Karpas-422 (cell line): ENCODE measurements at regions not wholly inside any gene's neighbourhood (a gene's known extent, or its start where the extent isn't known, plus 50 kb on each side); places are given as distances from the start of the nearest gene placed in this dataset.

ENCODE experiments used
- DNase-seq: peaks from one replicate; pipeline ENCODE4 v3.0.0-alpha.2; 2015
- H2AFZ ChIP-seq: fragments of 200-600 bp; sonication (generic); 2 replicates; pipeline ENCODE4 v1.6.1; 2014; ENCODE audit warnings: antibody characterized with exemption, low read length, mixed read lengths
- H3K27ac ChIP-seq: fragments of 200-600 bp; sonication (generic); 2 replicates; pipeline ENCODE4 v1.5.1; 2014; ENCODE audit warnings: mild to moderate bottlenecking, low read length, moderate library complexity
- H3K27me3 ChIP-seq: fragments of 200-600 bp; sonication (generic); 2 replicates; pipeline ENCODE4 v1.6.1; 2014; ENCODE audit warnings: low read length, mixed read lengths
- H3K36me3 ChIP-seq: fragments of 200-600 bp; sonication (generic); 2 replicates; pipeline ENCODE4 v1.6.1; 2014; ENCODE audit warnings: low read length, mixed read lengths; ENCODE audit not compliant: insufficient read depth
- H3K4me1 ChIP-seq: fragments of 200-600 bp; sonication (generic); 2 replicates; pipeline ENCODE4 v1.6.1; 2014; ENCODE audit warnings: mild to moderate bottlenecking, low read length, mixed read lengths
- H3K4me2 ChIP-seq: fragments of 200-600 bp; sonication (generic); 2 replicates; pipeline ENCODE4 v1.6.1; 2014; ENCODE audit warnings: low read length, low read depth, mild to moderate bottlenecking; ENCODE audit not compliant: poor library complexity, severe bottlenecking
- H3K4me3 ChIP-seq: fragments of 200-600 bp; sonication (generic); 2 replicates; pipeline ENCODE4 v1.5.1; 2014; ENCODE audit warnings: mild to moderate bottlenecking, antibody characterized with exemption, low read length, mixed read lengths
- H3K79me2 ChIP-seq: fragments of 200-600 bp; sonication (generic); 2 replicates; pipeline ENCODE4 v1.6.1; 2014; ENCODE audit warnings: mild to moderate bottlenecking, low read length, mixed read lengths
- H3K9ac ChIP-seq: fragments of 200-600 bp; sonication (generic); 2 replicates; pipeline ENCODE4 v1.6.0; 2014; ENCODE audit warnings: low read length
- H3K9me2 ChIP-seq: fragments of 200-600 bp; sonication (generic), shearing (Covaris generic); replicated peaks from 2 replicates; pipeline ENCODE4 v1.6.0; 2014; ENCODE audit warnings: mild to moderate bottlenecking, low read length, moderate library complexity; ENCODE audit not compliant: insufficient read depth
- H3K9me3 ChIP-seq: fragments of 300-700, 200-600 bp; sonication (generic); 2 replicates; pipeline ENCODE4 v1.6.1; 2014; ENCODE audit warnings: low read length, mixed read lengths
- H4K20me1 ChIP-seq: fragments of 200-600 bp; sonication (generic); 2 replicates; pipeline ENCODE4 v1.6.1; 2014; ENCODE audit warnings: mild to moderate bottlenecking, antibody characterized with exemption, low read length, low read depth; ENCODE audit not compliant: insufficient read depth

- H3K4me3 ChIP-seq: no peak overlapping the region
- H4K20me1 ChIP-seq: no peaks in the 10 kb centered on the region
- H3K36me3 ChIP-seq: no peaks in the 10 kb centered on the region
- no peak overlapping the region for H3K4me2 ChIP-seq
- no peaks in the 10 kb centered on the region for H3K4me1 ChIP-seq
- DNase-seq: no peak
- H3K79me2 ChIP-seq: no peaks in the 10 kb centered on the region
- no peaks in the 10 kb centered on the region for H3K9me2 ChIP-seq
- H3K9me3 ChIP-seq: peaks cover 14% of the 10 kb centered on the region
- no peak overlapping the region for H3K9ac ChIP-seq
- no peaks in the 10 kb centered on the region for H3K27me3 ChIP-seq
- H3K27ac ChIP-seq: no peak overlapping the region
- no peak overlapping the region for H2AFZ ChIP-seq
Measured at GRCh38 chr7:79555571-79555970, 102.1 kb upstream of the MAGI2 start.

GRCh38 chr7:79553811-79554555 is 100.5 kb upstream of the MAGI2 start:
- Histone ChIP-seq H3K79me2 (no peaks in the 10 kb centered on the region), H2AFZ (no peak overlapping the region), H4K20me1 (no peaks in the 10 kb centered on the region), H3K9me2 (no peaks in the 10 kb centered on the region), H3K4me2 (no peak overlapping the region), H3K9ac (no peak overlapping the region), H3K4me3 (no peak overlapping the region), H3K36me3 (no peaks in the 10 kb centered on the region), H3K4me1 (no peaks in the 10 kb centered on the region), H3K27ac (no peak overlapping the region), H3K9me3 (peaks cover 18% of the 10 kb centered on the region), H3K27me3 (no peaks in the 10 kb centered on the region)
- no peak for DNase-seq

GRCh38 chr7:79552463-79552862 is 99.0 kb upstream of the MAGI2 start:
- no peaks in the 10 kb centered on the region for H3K27me3 ChIP-seq
- H3K36me3 ChIP-seq: no peaks in the 10 kb centered on the region
- no peak for DNase-seq
- H3K4me2 ChIP-seq: no peak overlapping the region
- no peaks in the 10 kb centered on the region for H3K79me2 ChIP-seq
- H2AFZ ChIP-seq: no peak overlapping the region
- no peak overlapping the region for H3K27ac ChIP-seq
- no peaks in the 10 kb centered on the region for H4K20me1 ChIP-seq
- peaks cover 18% of the 10 kb centered on the region for H3K9me3 ChIP-seq
- no peak overlapping the region for H3K4me3 ChIP-seq
- H3K9ac ChIP-seq: no peak overlapping the region
- no peaks in the 10 kb centered on the region for H3K9me2 ChIP-seq
- no peaks in the 10 kb centered on the region for H3K4me1 ChIP-seq

DNA sequence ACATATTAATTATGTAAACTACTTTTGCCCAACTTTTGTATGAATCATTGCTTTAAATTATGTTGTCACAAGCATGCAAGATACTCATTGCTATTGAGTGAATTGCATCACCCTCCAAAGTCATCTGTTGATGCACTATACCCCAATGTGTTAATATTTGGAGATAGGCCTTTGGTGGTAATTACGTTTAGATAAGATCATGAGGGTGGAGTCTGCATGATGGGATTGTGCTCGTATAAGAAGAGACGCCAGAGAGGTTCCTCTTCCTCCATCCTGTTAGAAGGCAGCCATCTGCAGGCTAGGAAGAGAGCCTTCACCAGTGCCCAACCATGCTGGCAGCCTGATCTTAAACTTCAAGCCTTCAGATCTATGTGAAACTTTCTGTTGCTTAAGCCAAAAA is 95.3 kb upstream of the MAGI2 start:
- Histone ChIP-seq H3K27me3 (no peaks in the 10 kb centered on the region), H4K20me1 (no peaks in the 10 kb centered on the region), H3K4me2 (no peak overlapping the region), H2AFZ (no peak overlapping the region), H3K36me3 (no peaks in the 10 kb centered on the region), H3K9ac (no peak overlapping the region), H3K27ac (no peak overlapping the region), H3K79me2 (no peaks in the 10 kb centered on the region), H3K4me3 (no peak overlapping the region), H3K9me2 (no peaks in the 10 kb centered on the region), H3K9me3 (peaks cover 8% of the 10 kb centered on the region), H3K4me1 (no peaks in the 10 kb centered on the region)
- no peak for DNase-seq

DNA sequence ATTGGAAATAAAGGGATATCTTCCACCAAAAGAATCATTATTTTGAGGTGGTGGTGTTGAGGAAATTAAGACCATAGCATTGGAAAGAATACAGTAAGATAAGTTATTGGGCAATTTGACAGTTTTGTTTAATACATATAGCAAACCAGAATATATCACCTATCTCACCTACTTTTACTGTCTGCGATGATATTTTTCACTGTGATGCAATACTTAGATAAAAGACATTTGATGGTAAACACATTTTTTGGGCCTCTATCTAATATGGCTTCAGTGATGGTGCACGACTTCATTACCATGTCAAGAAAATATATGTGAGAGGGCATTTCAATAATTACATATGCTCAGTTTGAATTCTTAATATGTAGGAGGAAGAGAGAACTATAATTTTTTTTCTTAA is 93.7 kb upstream of the MAGI2 start:
- DNase-seq: no peak
- no peak overlapping the region for H3K4me2 ChIP-seq
- no peaks in the 10 kb centered on the region for H4K20me1 ChIP-seq
- no peak overlapping the region for H3K27ac ChIP-seq
- no peaks in the 10 kb centered on the region for H3K9me2 ChIP-seq
- no peaks in the 10 kb centered on the region for H3K36me3 ChIP-seq
- H3K9me3 ChIP-seq: peaks cover 12% of the 10 kb centered on the region
- no peaks in the 10 kb centered on the region for H3K79me2 ChIP-seq
- no peak overlapping the region for H3K9ac ChIP-seq
- H2AFZ ChIP-seq: no peak overlapping the region
- no peak overlapping the region for H3K4me3 ChIP-seq
- H3K4me1 ChIP-seq: no peaks in the 10 kb centered on the region
- no peaks in the 10 kb centered on the region for H3K27me3 ChIP-seq

DNA sequence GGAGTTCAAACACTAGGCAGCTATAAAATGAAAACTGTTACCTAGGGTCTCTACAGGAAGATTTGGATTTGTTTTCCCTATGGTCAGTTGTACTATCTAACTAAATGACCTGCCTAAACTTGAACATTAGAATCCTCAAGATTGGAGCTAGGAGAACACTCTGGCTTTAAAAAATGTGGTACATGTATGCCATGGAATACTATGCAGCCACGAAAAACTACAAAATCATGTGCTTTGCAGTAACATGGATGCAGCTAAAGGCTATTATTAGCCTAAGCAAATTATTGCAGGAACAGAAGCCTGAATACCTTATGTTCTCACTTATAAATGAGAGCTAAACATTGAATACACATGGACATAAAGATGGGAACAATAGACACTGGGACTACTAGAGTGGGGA is 87.1 kb upstream of the MAGI2 start:
- H3K9me3 ChIP-seq: peaks cover 28% of the 10 kb centered on the region
- no peak overlapping the region for H3K27ac ChIP-seq
- no peak overlapping the region for H2AFZ ChIP-seq
- no peak overlapping the region for H3K4me3 ChIP-seq
- H3K36me3 ChIP-seq: no peaks in the 10 kb centered on the region
- H3K27me3 ChIP-seq: no peaks in the 10 kb centered on the region
- no peaks in the 10 kb centered on the region for H4K20me1 ChIP-seq
- no peaks in the 10 kb centered on the region for H3K4me1 ChIP-seq
- no peak overlapping the region for H3K9ac ChIP-seq
- DNase-seq: no peak
- H3K9me2 ChIP-seq: no peaks in the 10 kb centered on the region
- no peaks in the 10 kb centered on the region for H3K79me2 ChIP-seq
- no peak overlapping the region for H3K4me2 ChIP-seq

- Histone ChIP-seq H3K27me3 (no peaks in the 10 kb centered on the region), H4K20me1 (no peaks in the 10 kb centered on the region), H3K9me2 (no peaks in the 10 kb centered on the region), H3K79me2 (no peaks in the 10 kb centered on the region), H3K9me3 (peaks cover 42% of the 10 kb centered on the region), H3K27ac (no peak overlapping the region), H2AFZ (no peak overlapping the region), H3K4me3 (no peak overlapping the region), H3K36me3 (no peaks in the 10 kb centered on the region), H3K4me1 (no peaks in the 10 kb centered on the region), H3K4me2 (no peak overlapping the region), H3K9ac (no peak overlapping the region)
- DNase-seq: no peak
Measured at GRCh38 chr7:79534128-79534527, 80.7 kb upstream of the MAGI2 start.

- peaks cover 41% of the 10 kb centered on the region for H3K9me3 ChIP-seq
- H3K27ac ChIP-seq: no peak overlapping the region
- no peak for DNase-seq
- H3K36me3 ChIP-seq: no peaks in the 10 kb centered on the region
- H3K9ac ChIP-seq: no peak overlapping the region
- H2AFZ ChIP-seq: no peak overlapping the region
- no peaks in the 10 kb centered on the region for H3K4me1 ChIP-seq
- no peaks in the 10 kb centered on the region for H4K20me1 ChIP-seq
- no peaks in the 10 kb centered on the region for H3K27me3 ChIP-seq
- H3K4me3 ChIP-seq: no peak overlapping the region
- H3K79me2 ChIP-seq: no peaks in the 10 kb centered on the region
- H3K4me2 ChIP-seq: no peak overlapping the region
- no peaks in the 10 kb centered on the region for H3K9me2 ChIP-seq
Measured at GRCh38 chr7:79531905-79532664, 78.6 kb upstream of the MAGI2 start.
